Cardiac muscle cell (in vitro differentiated cells and primary cell): ENCODE measurements at regions not wholly inside any gene's neighbourhood (a gene's known extent, or its start where the extent isn't known, plus 50 kb on each side); places are given as distances from the start of the nearest gene placed in this dataset.

ENCODE experiments used
- DNase-seq, 2 donors: peaks; one replicate each; pipeline versions ENCODE4 v3.0.0 to v3.0.0-alpha.2; 2010 to 2017; ENCODE audit warnings: low read depth in 1 of 2, low spot score in 1 of 2
- H3K27ac ChIP-seq: fragments of 200-600 bp; sonication (generic); 2 replicates; pipeline ENCODE4 v1.5.1; 2016
- H3K27me3 ChIP-seq: fragments of 200-600 bp; sonication (generic); 2 replicates; pipeline ENCODE4 v1.6.0; 2016; ENCODE audit warnings: control low read depth
- H3K36me3 ChIP-seq: fragments of 200-600 bp; sonication (generic); 2 replicates; pipeline ENCODE4 v1.5.1; 2016; ENCODE audit warnings: control low read depth
- H3K4me1 ChIP-seq: fragments of 200-600 bp; sonication (generic); 2 replicates; pipeline ENCODE4 v1.8.1; 2017; ENCODE audit warnings: low read depth, mild to moderate bottlenecking, mixed run types
- H3K4me3 ChIP-seq: fragments of 200-600 bp; sonication (generic); 2 replicates; pipeline ENCODE4 v1.5.1; 2016; ENCODE audit warnings: mild to moderate bottlenecking
- H3K9me3 ChIP-seq: fragments of 200-600 bp; sonication (generic); 2 replicates; pipeline ENCODE4 v1.5.1; 2017; ENCODE audit warnings: low read depth, mild to moderate bottlenecking, control low read depth
- CTCF ChIP-seq: IDR thresholded peaks from 2 replicates; pipeline ENCODE4 v1.5.1; 2012; ENCODE audit warnings: low read depth, mild to moderate bottlenecking, low read length

- H3K27me3 ChIP-seq = no peaks in the 10 kb centered on the region
- H3K36me3 ChIP-seq = no peaks in the 10 kb centered on the region
- H3K9me3 ChIP-seq = no peaks in the 10 kb centered on the region
- no peaks in the 10 kb centered on the region for H3K4me1 ChIP-seq
- no peak overlapping the region for H3K27ac ChIP-seq
- no peak for TF ChIP-seq CTCF
- no peak overlapping the region for H3K4me3 ChIP-seq
- peak; percentile 11 to 25 for DNase-seq
Measured at GRCh38 chr3:28799084-28799483, 450.5 kb upstream of the AZI2 start.

- H3K4me1 ChIP-seq = no peaks in the 10 kb centered on the region
- no peaks in the 10 kb centered on the region for H3K36me3 ChIP-seq
- H3K4me3 ChIP-seq = no peak overlapping the region
- DNase-seq = no peak
- H3K27ac ChIP-seq = no peak overlapping the region
- TF ChIP-seq CTCF = no peak
- no peaks in the 10 kb centered on the region for H3K9me3 ChIP-seq
- no peaks in the 10 kb centered on the region for H3K27me3 ChIP-seq
Measured at GRCh38 chr3:28800203-28800602, 451.6 kb upstream of the AZI2 start.

- Histone ChIP-seq H3K4me3 (no peak overlapping the region), H3K9me3 (no peaks in the 10 kb centered on the region), H3K27me3 (no peaks in the 10 kb centered on the region), H3K27ac (no peak overlapping the region), H3K4me1 (no peaks in the 10 kb centered on the region), H3K36me3 (no peaks in the 10 kb centered on the region)
- TF ChIP-seq CTCF = no peak
- DNase-seq = no peak
Measured at GRCh38 chr3:28808068-28808467, 459.4 kb upstream of the AZI2 start.

DNA sequence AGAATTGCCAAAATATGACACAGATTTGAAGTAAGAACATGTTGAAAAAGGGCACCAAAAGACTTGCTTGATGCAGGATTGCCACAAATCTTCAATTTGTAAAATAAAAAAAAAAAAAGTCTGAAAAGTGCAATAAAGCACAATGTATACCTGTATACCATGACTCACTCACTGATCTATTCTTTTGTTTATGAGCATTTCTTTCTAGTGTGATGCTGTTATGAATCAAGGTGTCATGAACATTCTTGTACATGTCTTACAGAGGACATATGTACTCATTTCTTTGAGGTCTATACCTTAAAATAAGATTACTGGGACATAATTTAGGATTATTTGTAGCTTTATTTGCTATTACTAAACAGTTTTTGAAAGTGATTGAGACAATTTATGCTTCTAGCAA is 464.9 kb upstream of the RBMS3 start:
- TF ChIP-seq CTCF = no peak

DNA sequence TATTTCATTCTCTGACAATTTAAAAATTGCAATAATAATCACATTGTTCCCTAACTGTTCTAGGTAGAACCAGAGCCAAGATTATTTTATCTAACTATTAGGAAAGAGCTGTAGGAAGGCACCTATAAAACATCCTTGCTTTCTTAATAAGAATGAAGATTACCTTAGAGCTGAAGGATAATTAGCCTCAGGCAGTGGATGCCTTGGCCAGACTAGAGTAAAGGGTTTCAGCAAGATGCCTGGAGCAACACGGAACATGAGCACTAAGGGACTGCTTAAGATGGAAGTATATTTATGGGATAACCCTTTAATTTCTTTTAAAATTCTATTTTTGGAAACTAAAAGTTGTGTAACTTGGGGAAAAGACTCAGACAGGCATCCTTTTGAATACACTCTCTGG is 456.6 kb upstream of the RBMS3 start:
- Histone ChIP-seq H3K36me3 (no peaks in the 10 kb centered on the region), H3K9me3 (no peaks in the 10 kb centered on the region), H3K27me3 (no peaks in the 10 kb centered on the region), H3K27ac (no peak overlapping the region), H3K4me1 (no peaks in the 10 kb centered on the region), H3K4me3 (no peak overlapping the region)
- TF ChIP-seq CTCF = no peak
- no peak for DNase-seq

More for the DNA sequence above, 464.9 kb upstream of the RBMS3 start:
- Histone ChIP-seq H3K4me1 (no peaks in the 10 kb centered on the region), H3K36me3 (no peaks in the 10 kb centered on the region), H3K27ac (no peak overlapping the region), H3K27me3 (no peaks in the 10 kb centered on the region), H3K4me3 (no peak overlapping the region), H3K9me3 (no peaks in the 10 kb centered on the region)
- DNase-seq = no peak

GRCh38 chr3:28826840-28827239 is 454.0 kb upstream of the RBMS3 start:
- H3K4me3 ChIP-seq = no peak overlapping the region
- H3K36me3 ChIP-seq = no peaks in the 10 kb centered on the region
- no peaks in the 10 kb centered on the region for H3K9me3 ChIP-seq
- no peak for TF ChIP-seq CTCF
- no peaks in the 10 kb centered on the region for H3K27me3 ChIP-seq
- no peak for DNase-seq
- no peak overlapping the region for H3K27ac ChIP-seq
- H3K4me1 ChIP-seq = no peaks in the 10 kb centered on the region
